Astrocyte (in vitro differentiated cells and primary cell): ENCODE measurements at regions not wholly inside any gene's neighbourhood (a gene's known extent, or its start where the extent isn't known, plus 50 kb on each side); places are given as distances from the start of the nearest gene placed in this dataset.

Experiments
- DNase-seq: peaks from one replicate; pipeline ENCODE4 v3.0.0-alpha.2; 2010; ENCODE audit warnings: low read depth
- FAIRE-seq: peaks from 2 replicates; lab custom pipeline; 2011; peaks lifted over from hg19 to GRCh38; lab: Jason Lieb, UNC
- H2AFZ ChIP-seq: 2 replicates; pipeline ENCODE4 v1.6.0; 2012; ENCODE audit warnings: low read depth, low read length, inconsistent platforms
- H3K27ac ChIP-seq: 2 replicates; pipeline ENCODE4 v1.5.1; 2011; ENCODE audit warnings: low read depth, low read length, inconsistent platforms
- H3K27me3 ChIP-seq: 2 replicates; pipeline ENCODE4 v1.6.0; 2011; ENCODE audit warnings: low read length, inconsistent platforms; ENCODE audit not compliant: insufficient read depth
- H3K36me3 ChIP-seq: 2 replicates; pipeline ENCODE4 v1.5.1; 2011; ENCODE audit warnings: low read length, inconsistent platforms; ENCODE audit not compliant: insufficient read depth
- H3K4me1 ChIP-seq: 2 replicates; pipeline ENCODE4 v1.5.1; 2011; ENCODE audit warnings: low read length, inconsistent platforms; ENCODE audit not compliant: insufficient read depth
- H3K4me2 ChIP-seq: 2 replicates; pipeline ENCODE4 v1.6.0; 2012; ENCODE audit warnings: low read length, inconsistent platforms
- H3K4me3 ChIP-seq: 2 replicates; pipeline ENCODE4 v1.5.1; 2011; ENCODE audit warnings: low read depth, mild to moderate bottlenecking, low read length, inconsistent platforms; ENCODE audit not compliant: insufficient read depth
- H3K79me2 ChIP-seq: 2 replicates; pipeline ENCODE4 v1.6.0; 2012; ENCODE audit warnings: mild to moderate bottlenecking, low read length, inconsistent platforms; ENCODE audit not compliant: insufficient read depth
- H3K9ac ChIP-seq: 2 replicates; pipeline ENCODE4 v1.6.0; 2012; ENCODE audit warnings: mild to moderate bottlenecking, low read length, inconsistent platforms
- H3K9me3 ChIP-seq: 2 replicates; pipeline ENCODE4 v1.5.1; 2012; ENCODE audit warnings: low read depth, mild to moderate bottlenecking, low read length, inconsistent platforms; ENCODE audit not compliant: insufficient read depth
- H4K20me1 ChIP-seq: 2 replicates; pipeline ENCODE4 v1.6.0; 2012; ENCODE audit warnings: low read length, inconsistent platforms; ENCODE audit not compliant: insufficient read depth
- H3K27ac Mint-ChIP-seq: one replicate; pipeline ENCODE4 v1.8.0; 2021; ENCODE audit warnings: mild to moderate bottlenecking, mixed read lengths; ENCODE audit not compliant: unreplicated experiment
- H3K27me3 Mint-ChIP-seq: one replicate; pipeline ENCODE4 v1.8.0; 2021; ENCODE audit warnings: low read depth, mixed read lengths; ENCODE audit not compliant: unreplicated experiment
- H3K36me3 Mint-ChIP-seq: one replicate; pipeline ENCODE4 v1.8.0; 2021; ENCODE audit warnings: low read depth, mixed read lengths; ENCODE audit not compliant: unreplicated experiment
- H3K4me1 Mint-ChIP-seq: one replicate; pipeline ENCODE4 v1.8.0; 2021; ENCODE audit warnings: low read depth, mixed read lengths; ENCODE audit not compliant: unreplicated experiment
- H3K4me3 Mint-ChIP-seq: one replicate; pipeline ENCODE4 v1.8.0; 2021; ENCODE audit warnings: mild to moderate bottlenecking, moderate library complexity, mixed read lengths; ENCODE audit not compliant: unreplicated experiment
- H3K9me3 Mint-ChIP-seq: one replicate; pipeline ENCODE4 v1.8.0; 2021; ENCODE audit warnings: mild to moderate bottlenecking, mixed read lengths; ENCODE audit not compliant: unreplicated experiment
- CTCF ChIP-seq: IDR thresholded peaks from 2 replicates; pipeline ENCODE4 v1.5.1; 2011; ENCODE audit warnings: low read depth, mild to moderate bottlenecking, inconsistent platforms, low read length, moderate library complexity; ENCODE audit not compliant: insufficient read depth
- EZH2 ChIP-seq: IDR thresholded peaks from 2 replicates; pipeline ENCODE4 v1.6.1; 2012; ENCODE audit warnings: mild to moderate bottlenecking, low read length, inconsistent platforms; ENCODE audit not compliant: insufficient read depth

GRCh38 chr12:131550121-131550520, 160.8 kb upstream of the SFSWAP start:
- Histone ChIP-seq H3K9me3 (no peaks in the 10 kb centered on the region), H4K20me1 (no peaks in the 10 kb centered on the region), H2AFZ (no peak overlapping the region), H3K27ac (no peak overlapping the region), H3K9ac (no peak overlapping the region), H3K27me3 (no peaks in the 10 kb centered on the region), H3K4me1 (no peaks in the 10 kb centered on the region), H3K4me3 (no peak overlapping the region), H3K36me3 (no peaks in the 10 kb centered on the region), H3K4me2 (no peak overlapping the region), H3K79me2 (no peaks in the 10 kb centered on the region)
- Mint-ChIP-seq H3K36me3 (no peaks in the 10 kb centered on the region), H3K9me3 (peaks cover 2% of the 10 kb centered on the region), H3K4me1 (peaks cover 2% of the 10 kb centered on the region), H3K4me3 (no peak overlapping the region), H3K27me3 (peaks cover 24% of the 10 kb centered on the region), H3K27ac (no peak overlapping the region)
- no peak for TF ChIP-seq EZH2
- TF ChIP-seq CTCF = no peak
- FAIRE-seq (no peak), DNase-seq (no peak)

- Histone ChIP-seq H4K20me1 (no peaks in the 10 kb centered on the region), H3K4me3 (no peak overlapping the region), H3K4me1 (no peaks in the 10 kb centered on the region), H3K9me3 (no peaks in the 10 kb centered on the region), H3K79me2 (no peaks in the 10 kb centered on the region), H2AFZ (no peak overlapping the region), H3K36me3 (no peaks in the 10 kb centered on the region), H3K9ac (no peak overlapping the region), H3K4me2 (no peak overlapping the region), H3K27ac (no peak overlapping the region), H3K27me3 (no peaks in the 10 kb centered on the region)
- Mint-ChIP-seq H3K4me1 (peaks cover 2% of the 10 kb centered on the region), H3K9me3 (peaks cover 2% of the 10 kb centered on the region), H3K27ac (no peak overlapping the region), H3K36me3 (no peaks in the 10 kb centered on the region), H3K4me3 (no peak overlapping the region), H3K27me3 (peaks cover 15% of the 10 kb centered on the region)
- DNase-seq = no peak
- no peak for TF ChIP-seq EZH2
- no peak for TF ChIP-seq CTCF
- no peak for FAIRE-seq
Observed at GRCh38 chr12:131551675-131552491, 159.0 kb upstream of the SFSWAP start.

- H3K9ac ChIP-seq = no peak overlapping the region
- Mint-ChIP-seq H3K4me3 (no peak overlapping the region), H3K36me3 (no peaks in the 10 kb centered on the region), H3K9me3 (no peaks in the 10 kb centered on the region), H3K4me1 (peaks cover 2% of the 10 kb centered on the region), H3K27me3 (peaks cover 16% of the 10 kb centered on the region), H3K27ac (no peak overlapping the region)
- H2AFZ ChIP-seq = no peak overlapping the region
- no peaks in the 10 kb centered on the region for H3K79me2 ChIP-seq
- H3K4me3 ChIP-seq = no peak overlapping the region
- no peak overlapping the region for H3K4me2 ChIP-seq
- no peak for FAIRE-seq
- TF ChIP-seq EZH2 (no peak), CTCF (no peak)
- no peaks in the 10 kb centered on the region for H3K36me3 ChIP-seq
- no peaks in the 10 kb centered on the region for H3K4me1 ChIP-seq
- H3K9me3 ChIP-seq = no peaks in the 10 kb centered on the region
- no peak for DNase-seq
- no peaks in the 10 kb centered on the region for H4K20me1 ChIP-seq
- no peaks in the 10 kb centered on the region for H3K27me3 ChIP-seq
- H3K27ac ChIP-seq = no peak overlapping the region
Observed at GRCh38 chr12:131552492-131552863, 158.4 kb upstream of the SFSWAP start.
